IMR-90 (cell line): ENCODE measurements at regions not wholly inside any gene's neighbourhood (a gene's known extent, or its start where the extent isn't known, plus 50 kb on each side); places are given as distances from the start of the nearest gene placed in this dataset.

ENCODE experiments used
- ATAC-seq: fragments of 200-7000 bp; cut with Tn5 transposase; 2 replicates; pipeline ENCODE4 v1.9.1; 2020; ENCODE audit warnings: low read depth, mild to moderate bottlenecking, moderate library complexity
- BruUV-seq: library from RNA; stranded (reverse); fragments of 400-500 nt; replicated peaks from 2 replicates; lab custom pipeline; 2021; lab: Mats Ljungman, UMichigan
- CTCF ChIA-PET: fragments of 300-600 bp; formaldehyde crosslinking; extraction: SDS; loops from one replicate; lab custom pipeline; 2021; ENCODE audit warnings: antibody characterized with exemption; lab: Yijun Ruan, JAX
- POLR2A ChIA-PET: fragments of 300-600 bp; sonication (Branson Sonifier 250); formaldehyde crosslinking; loops from one replicate; lab custom pipeline; 2022; ENCODE audit warnings: antibody characterized with exemption; ENCODE audit not compliant: unreplicated experiment; lab: Charles Lee
- DNase-seq: peaks from one replicate; pipeline ENCODE4 v3.0.0; 2013
- H2AFZ ChIP-seq: replicated peaks from 2 replicates; pipeline ENCODE3; 2013; ENCODE audit warnings: low read length, mild to moderate bottlenecking; ENCODE audit not compliant: poor library complexity
- H2AK5ac ChIP-seq: 2 replicates; pipeline ENCODE4 v1.6.1; 2013; ENCODE audit warnings: low read depth, low read length, inconsistent platforms
- H2AK9ac ChIP-seq: replicated peaks from 2 replicates; pipeline ENCODE3; 2013; ENCODE audit warnings: mild to moderate bottlenecking, low read depth, low read length, moderate library complexity; ENCODE audit not compliant: poor library complexity
- H2BK120ac ChIP-seq: 2 replicates; pipeline ENCODE4 v1.6.1; 2013; ENCODE audit warnings: low read depth, low read length, inconsistent platforms
- H2BK15ac ChIP-seq: 3 replicates; pipeline ENCODE4 v1.6.1; 2013; ENCODE audit warnings: low read depth, low read length, inconsistent platforms
- H2BK20ac ChIP-seq: 2 replicates; pipeline ENCODE4 v1.6.1; 2013; ENCODE audit warnings: low read depth, mild to moderate bottlenecking, inconsistent platforms, low read length, moderate library complexity
- H2BK5ac ChIP-seq: 2 replicates; pipeline ENCODE4 v1.6.1; 2013; ENCODE audit warnings: mild to moderate bottlenecking, low read depth, low read length, inconsistent platforms; ENCODE audit not compliant: poor library complexity, severe bottlenecking
- H3K14ac ChIP-seq: replicated peaks from 2 replicates; pipeline ENCODE4 v1.6.1; 2013; ENCODE audit warnings: low read depth, low read length, inconsistent platforms
- H3K18ac ChIP-seq: 2 replicates; pipeline ENCODE4 v1.6.1; 2013; ENCODE audit warnings: low read depth, low read length, control low read depth
- H3K23ac ChIP-seq: 2 replicates; pipeline ENCODE4 v1.6.1; 2013; ENCODE audit warnings: low read depth, low read length, inconsistent platforms
- H3K27ac ChIP-seq: 2 replicates; pipeline ENCODE4 v1.5.1; 2013; ENCODE audit warnings: mild to moderate bottlenecking, control low read depth, low read length; ENCODE audit not compliant: insufficient read depth
- H3K27me3 ChIP-seq: 2 replicates; pipeline ENCODE4 v1.6.1; 2013; ENCODE audit warnings: low read length; ENCODE audit not compliant: control insufficient read depth, insufficient read depth
- H3K36me3 ChIP-seq: 2 replicates; pipeline ENCODE4 v1.6.1; 2013; ENCODE audit warnings: low read length, mixed read lengths; ENCODE audit not compliant: control insufficient read depth, insufficient read depth
- H3K4ac ChIP-seq: 2 replicates; pipeline ENCODE4 v1.6.1; 2013; ENCODE audit warnings: low read depth, low read length, inconsistent platforms
- H3K4me1 ChIP-seq: 2 replicates; pipeline ENCODE4 v1.6.1; 2013; ENCODE audit warnings: low read length, mixed read lengths; ENCODE audit not compliant: control insufficient read depth, insufficient read depth
- H3K4me2 ChIP-seq: 2 replicates; pipeline ENCODE4 v1.6.1; 2013; ENCODE audit warnings: low read depth, mild to moderate bottlenecking, control low read depth, low read length, moderate library complexity
- H3K4me3 ChIP-seq: 2 replicates; pipeline ENCODE4 v1.5.1; 2013; ENCODE audit warnings: low read depth, mild to moderate bottlenecking, control low read depth, low read length, moderate library complexity; ENCODE audit not compliant: insufficient read depth
- H3K56ac ChIP-seq: 2 replicates; pipeline ENCODE4 v1.6.1; 2013; ENCODE audit warnings: low read length, inconsistent platforms; ENCODE audit not compliant: insufficient read depth; ENCODE audit errors: extremely low read depth
- H3K79me1 ChIP-seq, 2 experiments: 2 replicates each; pipeline ENCODE4 v1.6.1; 2013; ENCODE audit warnings: low read length in 2 of 2, inconsistent platforms in 1 of 2, low read depth in 1 of 2
- H3K9ac ChIP-seq: 2 replicates; pipeline ENCODE4 v1.6.1; 2013; ENCODE audit warnings: low read depth, low read length, control low read depth
- H3K9me1 ChIP-seq: 2 replicates; pipeline ENCODE4 v1.6.1; 2013; ENCODE audit warnings: low read length, inconsistent platforms; ENCODE audit not compliant: insufficient read depth
- H3K9me3 ChIP-seq: 2 replicates; pipeline ENCODE4 v1.6.1; 2013; ENCODE audit warnings: low read length; ENCODE audit not compliant: control insufficient read depth, insufficient read depth
- H4K20me1 ChIP-seq: 2 replicates; pipeline ENCODE4 v1.6.1; 2013; ENCODE audit warnings: low read length, inconsistent platforms; ENCODE audit not compliant: insufficient read depth
- H4K5ac ChIP-seq: 2 replicates; pipeline ENCODE4 v1.6.1; 2013; ENCODE audit warnings: mild to moderate bottlenecking, low read depth, low read length, control low read depth
- H4K8ac ChIP-seq, 2 experiments: 2 replicates each; pipeline ENCODE4 v1.6.1; 2013; ENCODE audit warnings: low read depth in 2 of 2, low read length in 2 of 2, control low read depth in 1 of 2, inconsistent platforms in 1 of 2
- H4K91ac ChIP-seq: 2 replicates; pipeline ENCODE4 v1.6.1; 2013; ENCODE audit warnings: low read depth, low read length, inconsistent platforms; ENCODE audit not compliant: insufficient read depth
- CEBPB ChIP-seq: IDR thresholded peaks from 2 replicates; pipeline ENCODE4 v1.6.1; 2012; ENCODE audit warnings: low read depth, low read length, improper control_type of control experiment
- ELK1 ChIP-seq: fragments of 150-350 bp; IDR thresholded peaks from 2 replicates; pipeline ENCODE4 v1.6.1; 2016; ENCODE audit warnings: low read depth, mild to moderate bottlenecking, low read length, moderate library complexity, borderline replicate concordance
- MXI1 ChIP-seq: IDR thresholded peaks from 2 replicates; pipeline ENCODE4 v1.6.1; 2012; ENCODE audit warnings: low read depth, mild to moderate bottlenecking, low read length, moderate library complexity, borderline replicate concordance
- WGBS, 2 experiments: methylation state at CpG; one replicate each; pipeline versions ENCODE4 v1.1.5 to v1.1.7; 2013; ENCODE audit warnings: missing lambda C conversion rate in 2 of 2; ENCODE audit not compliant: insufficient read length in 1 of 2; ENCODE audit errors: extremely low coverage in 2 of 2; 5-methylcytosine and 5-hydroxymethylcytosine counted together
- dilution Hi-C: fragments of 300-500 bp; cut with HindIII; formaldehyde crosslinking; loops from one replicate; pipeline ENCODE4 v1.14.3; 2018; ENCODE audit warnings: low sequenced_read_pairs; ENCODE audit not compliant: unreplicated experiment
- in situ Hi-C: fragments of 300-500 bp; cut with MboI; formaldehyde crosslinking; loops from 3 replicates; pipeline ENCODE4 v1.14.3; 2019; ENCODE audit warnings: low sequenced_read_pairs, inconsistent platforms, mixed read lengths
- intact Hi-C: fragments of 100-400 bp; cut with micrococcal nuclease; formaldehyde crosslinking; loops from 2 replicates; pipeline ENCODE4 v1.10.0; 2022

GRCh38 chr7:17678896-17679295, 261.4 kb downstream of the SNX13 start:
- Histone ChIP-seq H4K5ac (no peak overlapping the region), H4K91ac (peak overlapping the region; percentile 73; the same call in 1 of the 2 replicates), H4K20me1 (no peaks in the 10 kb centered on the region), H3K4me3 (no peak overlapping the region), H3K27ac (no peak overlapping the region), H3K79me1 (no peaks in the 10 kb centered on the region), H2BK20ac (no peak overlapping the region), H2BK5ac (no peak overlapping the region), H3K18ac (no peak overlapping the region), H3K9ac (no peak overlapping the region), H3K27me3 (no peaks in the 10 kb centered on the region), H3K9me3 (no peaks in the 10 kb centered on the region), H2AK5ac (no peak overlapping the region), H3K56ac (no peak overlapping the region), H4K8ac (0 out of 4 replicates have a peak overlapping the region, but pooled peaks of 1 of the 2 experiments have one; percentile 2), H3K36me3 (no peaks in the 10 kb centered on the region), H3K4me2 (no peak overlapping the region), H3K4ac (peak overlapping the region; percentile 56), H3K14ac (no peak overlapping the region), H2BK15ac (peak overlapping the region; percentile 38; the same call in 1 of the 3 replicates), H2BK120ac (peak overlapping the region; percentile 78; the same call in 1 of the 2 replicates), H2AFZ (no peak overlapping the region), H3K23ac (no peak overlapping the region), H2AK9ac (no peak overlapping the region), H3K4me1 (peaks cover 15% of the 10 kb centered on the region), H3K9me1 (peaks cover 7% of the 10 kb centered on the region; the same call in 1 of the 2 replicates)
- WGBS, 2 experiments = no CpG with 5 or more reads among the region's 2 CpGs
- intact Hi-C loops = no loop called here
- ChIA-PET POLR2A (no interaction called here), CTCF (interaction anchor here (0.5 kb wide), 1 partner anchor 14 kb away, joined by 3 read pairs; no protein-coding TSS in a partner anchor)
- DNase-seq = no peak
- BruUV-seq = no TSS peak
- no peak for ATAC-seq
- in situ Hi-C loops = loop anchor here (25.0 kb wide), 1 partner anchor 883 kb away; no protein-coding TSS in a partner anchor
- dilution Hi-C loops = no loop called here
- TF ChIP-seq MXI1 (no peak), ELK1 (no peak), CEBPB (no peak)
